Osteoblast (primary cell): ENCODE measurements at regions not wholly inside any gene's neighbourhood (a gene's known extent, or its start where the extent isn't known, plus 50 kb on each side); places are given as distances from the start of the nearest gene placed in this dataset.

Experiments
- DNase-seq: peaks from one replicate; pipeline ENCODE4 v3.0.0; 2011; ENCODE audit warnings: low spot score, mixed read lengths; ENCODE audit not compliant: insufficient read length; ENCODE audit errors: missing footprints
- H2AFZ ChIP-seq: 2 replicates; pipeline ENCODE4 v1.6.0; 2011; ENCODE audit warnings: mild to moderate bottlenecking, low read length
- H3K27ac ChIP-seq: 2 replicates; pipeline ENCODE4 v1.5.1; 2011; ENCODE audit warnings: mild to moderate bottlenecking, low read depth, low read length, moderate library complexity
- H3K27me3 ChIP-seq: 2 replicates; pipeline ENCODE4 v1.6.0; 2012; ENCODE audit warnings: mild to moderate bottlenecking, control low read depth, inconsistent platforms, low read length, moderate library complexity; ENCODE audit not compliant: insufficient read depth
- H3K36me3 ChIP-seq: 2 replicates; pipeline ENCODE4 v1.5.1; 2011; ENCODE audit warnings: mild to moderate bottlenecking, low read length, control low read depth, moderate library complexity; ENCODE audit not compliant: insufficient read depth
- H3K4me1 ChIP-seq: 2 replicates; pipeline ENCODE4 v1.5.1; 2011; ENCODE audit warnings: mild to moderate bottlenecking, low read length, control low read depth, moderate library complexity; ENCODE audit not compliant: insufficient read depth
- H3K4me2 ChIP-seq: 2 replicates; pipeline ENCODE4 v1.6.0; 2011; ENCODE audit warnings: mild to moderate bottlenecking, low read length; ENCODE audit not compliant: insufficient read depth
- H3K4me3 ChIP-seq: fragments of 200-600 bp; sonication (generic); 3 replicates; pipeline ENCODE4 v1.5.1; 2012; ENCODE audit warnings: mild to moderate bottlenecking, low read length, inconsistent platforms; ENCODE audit not compliant: insufficient read depth
- H3K79me2 ChIP-seq: 2 replicates; pipeline ENCODE4 v1.6.0; 2012; ENCODE audit warnings: mild to moderate bottlenecking, low read length, control low read depth, inconsistent platforms; ENCODE audit not compliant: insufficient read depth
- H3K9me3 ChIP-seq: 2 replicates; pipeline ENCODE4 v1.5.1; 2011; ENCODE audit warnings: low read depth, low read length, control low read depth
- H4K20me1 ChIP-seq: 2 replicates; pipeline ENCODE4 v1.6.0; 2012; ENCODE audit warnings: mild to moderate bottlenecking, low read length, control low read depth; ENCODE audit not compliant: insufficient read depth
- CTCF ChIP-seq: IDR thresholded peaks from 2 replicates; pipeline ENCODE4 v1.5.1; 2011; ENCODE audit warnings: mild to moderate bottlenecking, low read depth, low read length, moderate library complexity; ENCODE audit errors: extremely low read depth

- H4K20me1 ChIP-seq: no peaks in the 10 kb centered on the region
- H3K9me3 ChIP-seq: no peaks in the 10 kb centered on the region
- H3K4me1 ChIP-seq: no peaks in the 10 kb centered on the region
- H3K4me3 ChIP-seq: no peak overlapping the region
- H3K36me3 ChIP-seq: no peaks in the 10 kb centered on the region
- no peak for TF ChIP-seq CTCF
- no peak overlapping the region for H2AFZ ChIP-seq
- DNase-seq: no peak
- no peaks in the 10 kb centered on the region for H3K27me3 ChIP-seq
- H3K79me2 ChIP-seq: no peaks in the 10 kb centered on the region
- no peak overlapping the region for H3K27ac ChIP-seq
- H3K4me2 ChIP-seq: no peak overlapping the region
These were observed 644.5 kb upstream of the HS3ST5 start for GRCh38 chr6:114987281-114987680.

- Histone ChIP-seq H4K20me1 (no peaks in the 10 kb centered on the region), H3K27me3 (no peaks in the 10 kb centered on the region), H3K9me3 (peaks cover 2% of the 10 kb centered on the region), H3K4me3 (no peak overlapping the region), H2AFZ (no peak overlapping the region), H3K4me2 (no peak overlapping the region), H3K79me2 (no peaks in the 10 kb centered on the region), H3K27ac (no peak overlapping the region), H3K4me1 (no peaks in the 10 kb centered on the region), H3K36me3 (no peaks in the 10 kb centered on the region)
- TF ChIP-seq CTCF: no peak
- DNase-seq: no peak
These were observed 612.5 kb upstream of the HS3ST5 start for GRCh38 chr6:114955363-114955762.

GRCh38 chr6:114952229-114952628 is 609.4 kb upstream of the HS3ST5 start:
- Histone ChIP-seq H3K27ac (no peak overlapping the region), H3K79me2 (no peaks in the 10 kb centered on the region), H3K4me2 (no peak overlapping the region), H3K27me3 (no peaks in the 10 kb centered on the region), H3K36me3 (no peaks in the 10 kb centered on the region), H4K20me1 (no peaks in the 10 kb centered on the region), H3K9me3 (peaks cover 2% of the 10 kb centered on the region), H3K4me1 (no peaks in the 10 kb centered on the region), H2AFZ (no peak overlapping the region), H3K4me3 (no peak overlapping the region)
- TF ChIP-seq CTCF: no peak
- DNase-seq: no peak

- H3K4me1 ChIP-seq: no peaks in the 10 kb centered on the region
- DNase-seq: no peak
- H3K79me2 ChIP-seq: no peaks in the 10 kb centered on the region
- no peaks in the 10 kb centered on the region for H3K27me3 ChIP-seq
- H3K9me3 ChIP-seq: peaks cover 7% of the 10 kb centered on the region
- H2AFZ ChIP-seq: no peak overlapping the region
- TF ChIP-seq CTCF: no peak
- no peak overlapping the region for H3K4me2 ChIP-seq
- no peaks in the 10 kb centered on the region for H3K36me3 ChIP-seq
- no peaks in the 10 kb centered on the region for H4K20me1 ChIP-seq
- no peak overlapping the region for H3K27ac ChIP-seq
- no peak overlapping the region for H3K4me3 ChIP-seq
These were observed 602.6 kb upstream of the HS3ST5 start for GRCh38 chr6:114945392-114945791.
